HepG2 (cell line): ENCODE measurements at regions not wholly inside any gene's neighbourhood (a gene's known extent, or its start where the extent isn't known, plus 50 kb on each side); places are given as distances from the start of the nearest gene placed in this dataset.

Experiments used
- ATAC-seq: fragments of 200-7000 bp; cut with Tn5 transposase; 3 replicates; pipeline ENCODE4 v1.9.1; 2020; ENCODE audit warnings: mild to moderate bottlenecking, moderate library complexity
- BruUV-seq: library from RNA; stranded (reverse); fragments of 400-500 nt; replicated peaks from 2 replicates; lab custom pipeline; 2021; lab: Mats Ljungman, UMichigan
- CTCF ChIA-PET: fragments of 300-600 bp; formaldehyde crosslinking; extraction: SDS; loops from one replicate; lab custom pipeline; 2021; ENCODE audit warnings: low total read pairs, inconsistent platforms, low intra/inter-chr PET ratio; lab: Yijun Ruan, JAX
- POLR2A ChIA-PET: fragments of 350-600 bp; sonication (Branson Sonifier 250); formaldehyde crosslinking; loops from one replicate; lab custom pipeline; 2020; ENCODE audit warnings: antibody characterized with exemption, inconsistent platforms; lab: Yijun Ruan, JAX
- DNase-seq: peaks from one replicate; pipeline ENCODE4 v3.0.0-alpha.2; 2015; ENCODE audit warnings: low spot score
- FAIRE-seq: peaks from 3 replicates; lab custom pipeline; 2011; peaks lifted over from hg19 to GRCh38; lab: Jason Lieb, UNC
- H2AFZ ChIP-seq: one replicate; pipeline ENCODE4 v1.6.1; 2011; ENCODE audit warnings: low read length, inconsistent platforms
- H3K27ac ChIP-seq: fragments of 300-600 bp; 3 replicates; pipeline ENCODE4 v1.8.0; 2011; ENCODE audit warnings: mixed run types, mild to moderate bottlenecking, mixed read lengths, low read length, inconsistent platforms; ENCODE audit not compliant: insufficient read depth; ENCODE audit errors: extremely low read length
- H3K27me3 ChIP-seq, 2 experiments: fragments of 200-600 bp in 1 of 2; 2 replicates in 1 of 2; 3 replicates in 1 of 2; pipeline versions ENCODE4 v1.6.0 to v1.8.0; 2011; ENCODE audit warnings: low read length in 2 of 2, mild to moderate bottlenecking in 2 of 2, moderate library complexity in 2 of 2, inconsistent platforms in 1 of 2; ENCODE audit not compliant: insufficient read depth in 2 of 2, control insufficient read depth in 1 of 2
- H3K36me3 ChIP-seq, 2 experiments: fragments of 200-600 bp in 1 of 2; replicated peaks in 1 of 2; 2 replicates in 1 of 2; 3 replicates in 1 of 2; pipeline versions ENCODE4 v1.5.1 to v1.8.0; 2011; ENCODE audit warnings: low read length in 2 of 2, inconsistent platforms in 1 of 2; ENCODE audit not compliant: insufficient read depth in 2 of 2, control insufficient read depth in 1 of 2
- H3K4me1 ChIP-seq: 2 replicates; pipeline ENCODE4 v1.5.1; 2012; ENCODE audit warnings: low read length, inconsistent platforms; ENCODE audit not compliant: insufficient read depth
- H3K4me2 ChIP-seq: 2 replicates; pipeline ENCODE4 v1.6.0; 2011; ENCODE audit warnings: low read depth, low read length, inconsistent platforms
- H3K4me3 ChIP-seq, 3 experiments: fragments of 200-600 bp in 1 of 3; sonication (generic), shearing (Covaris generic) in 1 of 3; replicated peaks in 1 of 3; 2 replicates each; pipeline ENCODE4 v1.5.1; 2011 to 2016; ENCODE audit warnings: low read length in 3 of 3, inconsistent platforms in 2 of 3, low read depth in 2 of 3, mild to moderate bottlenecking in 2 of 3, control low read depth in 1 of 3, mixed read lengths in 1 of 3; ENCODE audit not compliant: insufficient read depth in 1 of 3
- H3K79me2 ChIP-seq: one replicate; pipeline ENCODE4 v1.6.1; 2011; ENCODE audit warnings: low read length, inconsistent platforms; ENCODE audit not compliant: insufficient read depth
- H3K9ac ChIP-seq: 2 replicates; pipeline ENCODE4 v1.6.0; 2011; ENCODE audit warnings: mild to moderate bottlenecking, low read depth, low read length, inconsistent platforms; ENCODE audit not compliant: insufficient read depth
- H3K9me3 ChIP-seq: 2 replicates; pipeline ENCODE4 v1.5.1; 2012; ENCODE audit warnings: mild to moderate bottlenecking, low read length
- H4K20me1 ChIP-seq: 2 replicates; pipeline ENCODE4 v1.6.0; 2011; ENCODE audit warnings: inconsistent platforms, mild to moderate bottlenecking, low read length, moderate library complexity; ENCODE audit not compliant: insufficient read depth
- ASH2L ChIP-seq: fragments of 300-600, 200-600 bp; sonication (generic); IDR thresholded peaks from 2 replicates; pipeline ENCODE4 v1.7.0; 2017; ENCODE audit warnings: low read depth, mild to moderate bottlenecking, moderate library complexity, mixed read lengths, low read length; ENCODE audit not compliant: insufficient read length
- DR1 ChIP-seq: sonication (generic); formaldehyde crosslinking; IDR thresholded peaks from 2 replicates; pipeline ENCODE4 v1.8.0; 2021; ENCODE audit warnings: mild to moderate bottlenecking, missing genetic modification reagents, inconsistent platforms
- ETS1 ChIP-seq: sonication (generic); formaldehyde crosslinking; IDR thresholded peaks from 2 replicates; pipeline ENCODE4 v1.4.0; 2020; ENCODE audit warnings: missing genetic modification reagents
- MATR3 ChIP-seq: sonication (generic); formaldehyde crosslinking; IDR thresholded peaks from 2 replicates; pipeline ENCODE4 v1.4.0; 2020; ENCODE audit warnings: missing genetic modification reagents
- SMARCE1 ChIP-seq: fragments of 450-650 bp; IDR thresholded peaks from 2 replicates; pipeline ENCODE4 v1.6.1; 2017; ENCODE audit warnings: borderline replicate concordance
- SNAPC2 ChIP-seq: sonication (generic); formaldehyde crosslinking; IDR thresholded peaks from 2 replicates; pipeline ENCODE4 v1.8.1; 2022; ENCODE audit warnings: mild to moderate bottlenecking, missing genetic modification reagents
- TBX2 ChIP-seq: sonication (generic); formaldehyde crosslinking; IDR thresholded peaks from 2 replicates; pipeline ENCODE4 v1.5.0; 2020; ENCODE audit warnings: missing genetic modification reagents, mild to moderate bottlenecking, borderline replicate concordance
- TBX3 ChIP-seq: fragments of 450-650 bp; IDR thresholded peaks from 2 replicates; pipeline ENCODE4 v1.6.1; 2017; ENCODE audit warnings: antibody characterized with exemption, mild to moderate bottlenecking, inconsistent platforms, borderline replicate concordance
- TCF12 ChIP-seq, 2 experiments: fragments of 450-650 bp in 1 of 2; sonication (generic) in 1 of 2; formaldehyde crosslinking in 1 of 2; IDR thresholded peaks; 2 replicates each; pipeline versions ENCODE4 v1.6.1 to v1.8.0; 2017 to 2022; ENCODE audit warnings: antibody characterized with exemption in 1 of 2, mild to moderate bottlenecking in 1 of 2, missing genetic modification reagents in 1 of 2, moderate library complexity in 1 of 2
- TOPORS ChIP-seq: sonication (generic); formaldehyde crosslinking; IDR thresholded peaks from 2 replicates; pipeline ENCODE4 v1.8.0; 2023; ENCODE audit warnings: mild to moderate bottlenecking, missing genetic modification reagents
- WGBS: methylation state at CpG from one replicate; pipeline ENCODE4 v1.1.6; 2017; ENCODE audit warnings: low lambda C conversion rate; 5-methylcytosine and 5-hydroxymethylcytosine counted together
- in situ Hi-C: cut with HindIII; loops from 2 replicates; pipeline ENCODE4 v1.10.0; 2017; ENCODE audit warnings: low pct_unique_long_range_greater_than_20kb; ENCODE audit not compliant: extremely low pct_ligation_motif_present
- intact Hi-C: fragments of 100-400 bp; cut with micrococcal nuclease; formaldehyde crosslinking; loops from one replicate; pipeline ENCODE4 v1.10.0; 2022; ENCODE audit not compliant: unreplicated experiment
- TF ChIP-seq, protein P1 (sequence below): IDR thresholded peaks from 2 replicates; pipeline ENCODE4 v1.6.1; 2016; ENCODE audit warnings: control low read depth
- TF ChIP-seq, protein P2 (sequence below): sonication (generic); formaldehyde crosslinking; IDR thresholded peaks from 2 replicates; pipeline ENCODE4 v1.5.1; 2020; ENCODE audit warnings: mild to moderate bottlenecking, missing genetic modification reagents, moderate library complexity

DNA sequence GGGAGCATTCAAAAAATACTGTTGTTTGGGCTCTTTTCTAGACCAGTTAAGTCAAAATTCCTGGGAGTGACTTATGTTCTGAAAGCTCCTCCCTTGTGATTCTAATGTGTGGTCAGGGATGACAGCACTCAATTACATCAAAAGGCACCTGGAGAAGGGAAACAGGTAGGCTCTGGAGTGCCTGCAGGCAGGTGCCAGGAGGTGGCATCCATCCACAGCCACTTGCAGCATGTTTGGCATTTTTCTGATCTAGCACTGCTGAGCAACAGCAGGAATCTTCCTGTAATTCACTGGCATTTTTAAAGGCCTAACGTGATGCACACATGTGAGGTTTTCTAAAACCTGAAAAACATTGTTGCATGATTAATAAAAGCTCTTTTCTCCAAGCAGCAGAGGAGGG, 94.6 kb downstream of the CCNA1 start:
- ChIA-PET CTCF (no interaction called here), POLR2A (no interaction called here)
- H3K79me2 ChIP-seq, result no peaks in the 10 kb centered on the region
- H3K27ac ChIP-seq, result no peak overlapping the region
- ATAC-seq (no peak), FAIRE-seq (no peak), DNase-seq (no peak)
- no TSS peak for BruUV-seq
- H3K4me3 ChIP-seq, result no peak overlapping the region
- no peak overlapping the region for H2AFZ ChIP-seq
- H3K4me2 ChIP-seq, result no peak overlapping the region
- in situ Hi-C loops, result no loop called here
- no peaks in the 10 kb centered on the region for H3K36me3 ChIP-seq
- intact Hi-C loops, result no loop called here
- H3K4me1 ChIP-seq, result no peaks in the 10 kb centered on the region
- TF ChIP-seq MATR3 (CRISPR knock-in tag), result no peak
- no peak for TF ChIP-seq TCF12 (IDR thresholded peaks at IDR 0.05)
- TF ChIP-seq TCF12 (CRISPR knock-in tag; IDR thresholded peaks at IDR 0.05), result no peak
- H3K9me3 ChIP-seq, result no peaks in the 10 kb centered on the region
- H3K27me3 ChIP-seq, result peaks cover 0 to 1% of the 10 kb centered on the region in 2 experiments; a peak in 1 of 5 replicates
- H3K9ac ChIP-seq, result no peak overlapping the region
- 0% methylated on average over 1 of the region's 1 CpG for WGBS
- H4K20me1 ChIP-seq, result no peaks in the 10 kb centered on the region

- in situ Hi-C loops (no loop called here), intact Hi-C loops (no loop called here)
- H3K27me3 ChIP-seq, result peaks cover 0 to 1% of the 10 kb centered on the region in 2 experiments; a peak in 1 of 5 replicates
- no peak overlapping the region for H3K27ac ChIP-seq
- no peak overlapping the region for H2AFZ ChIP-seq
- BruUV-seq, result no TSS peak
- no peaks in the 10 kb centered on the region for H3K9me3 ChIP-seq
- ChIA-PET CTCF (no interaction called here), POLR2A (no interaction called here)
- H3K36me3 ChIP-seq, result no peaks in the 10 kb centered on the region
- WGBS, result 9% methylated on average over 8 of the region's 8 CpGs
- no peak overlapping the region for H3K4me2 ChIP-seq
- FAIRE-seq, result no peak
- TF ChIP-seq, protein P1, sequence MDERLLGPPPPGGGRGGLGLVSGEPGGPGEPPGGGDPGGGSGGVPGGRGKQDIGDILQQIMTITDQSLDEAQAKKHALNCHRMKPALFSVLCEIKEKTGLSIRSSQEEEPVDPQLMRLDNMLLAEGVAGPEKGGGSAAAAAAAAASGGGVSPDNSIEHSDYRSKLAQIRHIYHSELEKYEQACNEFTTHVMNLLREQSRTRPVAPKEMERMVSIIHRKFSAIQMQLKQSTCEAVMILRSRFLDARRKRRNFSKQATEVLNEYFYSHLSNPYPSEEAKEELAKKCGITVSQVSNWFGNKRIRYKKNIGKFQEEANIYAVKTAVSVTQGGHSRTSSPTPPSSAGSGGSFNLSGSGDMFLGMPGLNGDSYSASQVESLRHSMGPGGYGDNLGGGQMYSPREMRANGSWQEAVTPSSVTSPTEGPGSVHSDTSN, result no peak
- TF ChIP-seq TBX2 (CRISPR knock-in tag) (no peak), DR1 (no peak), ETS1 (no peak), TBX3 (no peak), SMARCE1 (no peak), TOPORS (no peak), SNAPC2 (CRISPR knock-in tag) (no peak), ASH2L (no peak)
- TF ChIP-seq, protein P2, sequence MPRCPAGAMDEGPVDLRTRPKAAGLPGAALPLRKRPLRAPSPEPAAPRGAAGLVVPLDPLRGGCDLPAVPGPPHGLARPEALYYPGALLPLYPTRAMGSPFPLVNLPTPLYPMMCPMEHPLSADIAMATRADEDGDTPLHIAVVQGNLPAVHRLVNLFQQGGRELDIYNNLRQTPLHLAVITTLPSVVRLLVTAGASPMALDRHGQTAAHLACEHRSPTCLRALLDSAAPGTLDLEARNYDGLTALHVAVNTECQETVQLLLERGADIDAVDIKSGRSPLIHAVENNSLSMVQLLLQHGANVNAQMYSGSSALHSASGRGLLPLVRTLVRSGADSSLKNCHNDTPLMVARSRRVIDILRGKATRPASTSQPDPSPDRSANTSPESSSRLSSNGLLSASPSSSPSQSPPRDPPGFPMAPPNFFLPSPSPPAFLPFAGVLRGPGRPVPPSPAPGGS (CRISPR knock-in tag), result no peak
- H4K20me1 ChIP-seq, result no peaks in the 10 kb centered on the region
- H3K4me1 ChIP-seq, result no peaks in the 10 kb centered on the region
- no peak for ATAC-seq
- H3K9ac ChIP-seq, result no peak overlapping the region
- H3K4me3 ChIP-seq, result no peak overlapping the region
- H3K79me2 ChIP-seq, result no peaks in the 10 kb centered on the region
- DNase-seq, result no peak
Measured at GRCh38 chr13:36528105-36528504, 95.8 kb downstream of the CCNA1 start.
